GM12878 (cell line): ENCODE measurements at regions not wholly inside any gene's neighbourhood (a gene's known extent, or its start where the extent isn't known, plus 50 kb on each side); places are given as distances from the start of the nearest gene placed in this dataset.
"Not testable (repeated sequence)": the region's sequence is repeated elsewhere in the genome, so short reads cannot be mapped to it uniquely, and the experiment has no call there.

Source experiments
- ATAC-seq: fragments of 200-7000 bp; cut with Tn5 transposase; 3 replicates; pipeline ENCODE4 v1.9.1; 2020; ENCODE audit warnings: mild to moderate bottlenecking, moderate library complexity
- BruUV-seq: library from RNA; stranded (reverse); fragments of 400-500 nt; replicated peaks from 2 replicates; lab custom pipeline; 2021; lab: Mats Ljungman, UMichigan
- CTCF ChIA-PET: fragments of 300-600 bp; sonication (Branson Sonifier 250); formaldehyde crosslinking; extraction: SDS; loops from one replicate; lab custom pipeline; 2021; ENCODE audit warnings: inconsistent platforms; lab: Yijun Ruan, JAX
- POLR2A ChIA-PET: fragments of 350-600 bp; formaldehyde crosslinking; extraction: SDS; loops from one replicate; lab custom pipeline; 2021; ENCODE audit warnings: inconsistent platforms; lab: Charles Lee
- RAD21 ChIA-PET: fragments of 300-600 bp; sonication (Branson Sonifier 250); formaldehyde crosslinking; loops from one replicate; lab custom pipeline; 2023; ENCODE audit warnings: antibody characterized with exemption; ENCODE audit not compliant: unreplicated experiment; lab: Charles Lee
- SMC1A ChIA-PET: fragments of 300-600 bp; sonication (Branson Sonifier 250); formaldehyde crosslinking; loops from one replicate; lab custom pipeline; 2023; ENCODE audit not compliant: unreplicated experiment, uncharacterized antibody; lab: Charles Lee
- DNase-seq: peaks from one replicate; pipeline ENCODE4 v3.0.0-alpha.2; 2011; ENCODE audit warnings: low read depth, low spot score
- FAIRE-seq: peaks from 3 replicates; lab custom pipeline; 2011; peaks lifted over from hg19 to GRCh38; lab: Jason Lieb, UNC
- H2AFZ ChIP-seq: 2 replicates; pipeline ENCODE4 v1.6.0; 2011; ENCODE audit warnings: low read depth, low read length, control low read depth; ENCODE audit not compliant: control insufficient read depth
- H3K27ac ChIP-seq: 2 replicates; pipeline ENCODE4 v1.5.1; 2011; ENCODE audit warnings: control low read depth; ENCODE audit not compliant: control insufficient read depth, insufficient read depth
- H3K27me3 ChIP-seq, 2 experiments: replicated peaks in 1 of 2; 2 replicates each; pipeline versions ENCODE4 v1.6.0 to v1.6.1; 2011; ENCODE audit warnings: low read length in 1 of 2; ENCODE audit not compliant: control insufficient read depth in 2 of 2, insufficient read depth in 2 of 2
- H3K36me3 ChIP-seq, 2 experiments: 2 replicates each; pipeline ENCODE4 v1.5.1; 2011; ENCODE audit warnings: low read length in 1 of 2; ENCODE audit not compliant: control insufficient read depth in 2 of 2, insufficient read depth in 2 of 2
- H3K4me1 ChIP-seq: 2 replicates; pipeline ENCODE4 v1.6.1; 2011; ENCODE audit warnings: mild to moderate bottlenecking, low read length, moderate library complexity, mixed read lengths; ENCODE audit not compliant: control insufficient read depth, insufficient read depth
- H3K4me2 ChIP-seq: 2 replicates; pipeline ENCODE4 v1.6.0; 2011; ENCODE audit warnings: control low read depth; ENCODE audit not compliant: control insufficient read depth, insufficient read depth
- H3K4me3 ChIP-seq: fragments of 200-600 bp; sonication (generic); 2 replicates; pipeline ENCODE4 v1.5.1; 2016
- H3K79me2 ChIP-seq: 2 replicates; pipeline ENCODE4 v1.6.0; 2011; ENCODE audit warnings: low read length; ENCODE audit not compliant: control insufficient read depth, insufficient read depth
- H3K9ac ChIP-seq: 2 replicates; pipeline ENCODE4 v1.8.0; 2011; ENCODE audit warnings: low read length, control low read depth, mixed read lengths; ENCODE audit not compliant: control insufficient read depth, insufficient read depth
- H3K9me3 ChIP-seq: replicated peaks from 3 replicates; pipeline ENCODE4 v1.5.1; 2011; ENCODE audit warnings: mild to moderate bottlenecking, low read length; ENCODE audit not compliant: control insufficient read depth, insufficient read depth
- H4K20me1 ChIP-seq: 2 replicates; pipeline ENCODE4 v1.6.0; 2011; ENCODE audit not compliant: control insufficient read depth, insufficient read depth
- SMARCA5 ChIP-seq: fragments of 450-650 bp; IDR thresholded peaks from 2 replicates; pipeline ENCODE4 v1.6.1; 2017; ENCODE audit warnings: mild to moderate bottlenecking
- WGBS: methylation state at CpG from one replicate; pipeline ENCODE4 v1.1.6; 2016; ENCODE audit warnings: low lambda C conversion rate; ENCODE audit not compliant: insufficient replicate concordance, insufficient coverage; ENCODE audit errors: missing lambda C conversion rate; 5-methylcytosine and 5-hydroxymethylcytosine counted together
- in situ Hi-C: fragments of 300-500 bp; cut with MboI; formaldehyde crosslinking; loops from 9 replicates; pipeline ENCODE4 v1.14.3; 2018; ENCODE audit warnings: mixed read lengths
- intact Hi-C: fragments of 100-400 bp; cut with micrococcal nuclease; formaldehyde crosslinking; loops from one replicate; pipeline ENCODE4 v1.14.2; 2022; ENCODE audit not compliant: unreplicated experiment

DNA sequence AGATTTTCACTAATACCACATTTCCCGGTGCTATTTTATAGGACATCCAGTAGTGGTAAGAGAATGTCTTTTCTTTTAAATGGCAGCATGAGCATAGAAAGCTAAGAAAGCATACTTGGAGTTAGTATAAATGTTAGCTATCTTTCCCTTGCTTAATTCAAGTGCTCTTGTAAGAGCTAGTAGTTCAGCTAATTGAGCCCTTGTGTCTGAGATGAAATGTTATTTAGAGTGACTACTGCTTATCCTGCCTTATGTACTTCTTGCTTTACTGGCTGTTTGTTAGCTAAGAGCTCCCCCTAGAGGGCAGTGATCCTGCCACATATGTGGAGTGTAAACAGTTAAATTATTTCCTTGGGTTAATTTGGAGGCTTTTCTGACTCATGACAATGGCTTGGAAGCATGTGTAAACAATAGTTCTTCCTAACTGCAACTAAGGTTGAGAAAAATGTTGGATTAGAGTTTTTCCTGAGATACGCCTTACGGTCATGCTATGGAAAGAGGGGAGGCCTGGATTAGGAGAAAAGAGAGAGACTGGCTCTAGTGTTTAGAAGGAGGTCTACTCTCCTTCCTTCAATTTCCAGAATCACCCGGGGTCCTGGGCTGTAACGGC, 162.5 kb upstream of the TGIF2LX start:
- H3K36me3 ChIP-seq, H3K9me3 ChIP-seq, intact Hi-C loops, RAD21 ChIA-PET, CTCF ChIA-PET, H3K27ac ChIP-seq, H3K27me3 ChIP-seq, H2AFZ ChIP-seq, in situ Hi-C loops, POLR2A ChIA-PET, FAIRE-seq, H3K4me1 ChIP-seq, H4K20me1 ChIP-seq, H3K79me2 ChIP-seq, H3K4me2 ChIP-seq, BruUV-seq, H3K9ac ChIP-seq, H3K4me3 ChIP-seq, DNase-seq: not testable (repeated sequence)
- TF ChIP-seq SMARCA5, result peak; percentile 73; the same call in 1 of the 2 replicates
- 55% methylated on average over 5 of the region's 5 CpGs for WGBS
- ATAC-seq, result peak; percentile 37; the same call in 2 of the 3 replicates
- SMC1A ChIA-PET, result interaction anchor here (1.4 kb wide), 1 partner anchor 1623 kb away, joined by 3 read pairs; no protein-coding TSS in a partner anchor

DNA sequence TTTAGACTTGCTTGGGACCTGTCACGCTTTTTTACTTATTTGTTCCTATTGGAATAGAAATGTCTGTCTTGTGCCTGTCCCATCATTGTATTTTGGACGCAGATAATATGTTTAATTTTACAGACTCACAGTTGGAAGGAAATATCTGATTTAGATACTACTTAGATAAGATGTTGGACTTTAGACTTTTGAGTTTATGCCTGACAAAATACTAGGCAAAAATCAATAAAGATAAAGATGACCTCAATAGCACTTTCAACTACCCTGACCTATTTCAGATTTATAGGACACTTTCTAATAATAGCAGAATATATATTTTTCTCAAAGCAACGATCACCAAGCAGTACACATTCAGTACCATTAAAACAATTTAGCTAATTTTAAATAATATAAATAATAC, 150.1 kb upstream of the TGIF2LX start:
- 12% methylated on average over 3 of the region's 3 CpGs for WGBS
- H3K4me1 ChIP-seq, in situ Hi-C loops, POLR2A ChIA-PET, intact Hi-C loops, H4K20me1 ChIP-seq, FAIRE-seq, ATAC-seq, H3K4me2 ChIP-seq, H3K27ac ChIP-seq, BruUV-seq, H3K36me3 ChIP-seq, H3K9me3 ChIP-seq, H3K4me3 ChIP-seq, SMC1A ChIA-PET, H3K79me2 ChIP-seq, DNase-seq, H2AFZ ChIP-seq, H3K9ac ChIP-seq, CTCF ChIA-PET, RAD21 ChIA-PET, H3K27me3 ChIP-seq: not testable (repeated sequence)

DNA sequence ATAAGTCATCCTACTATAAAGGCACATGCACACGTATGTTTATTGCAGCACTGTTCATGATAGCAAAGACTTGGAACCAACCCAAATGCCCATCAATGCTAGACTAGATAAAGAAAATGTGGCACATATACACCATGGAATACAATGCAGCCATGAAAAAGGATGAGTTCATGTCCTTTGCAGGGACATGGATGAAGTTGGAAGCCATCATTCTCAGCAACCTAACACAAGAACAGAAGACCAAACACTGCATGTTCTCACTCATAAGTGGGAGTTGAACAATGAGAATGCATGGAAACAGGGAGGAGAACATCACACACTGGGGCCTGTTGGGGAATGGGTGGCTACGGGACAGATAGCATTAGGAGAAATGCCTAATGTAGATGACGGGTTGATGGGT, 110.3 kb upstream of the TGIF2LX start:
- H3K79me2 ChIP-seq, in situ Hi-C loops, intact Hi-C loops, POLR2A ChIA-PET, H3K4me2 ChIP-seq, H3K9ac ChIP-seq, RAD21 ChIA-PET, H3K9me3 ChIP-seq, BruUV-seq, H3K4me1 ChIP-seq, SMC1A ChIA-PET, ATAC-seq, CTCF ChIA-PET, H3K27me3 ChIP-seq, H3K4me3 ChIP-seq, H3K36me3 ChIP-seq, FAIRE-seq, H4K20me1 ChIP-seq, H2AFZ ChIP-seq, DNase-seq, H3K27ac ChIP-seq: not testable (repeated sequence)
- 14% methylated on average over 3 of the region's 3 CpGs for WGBS

DNA sequence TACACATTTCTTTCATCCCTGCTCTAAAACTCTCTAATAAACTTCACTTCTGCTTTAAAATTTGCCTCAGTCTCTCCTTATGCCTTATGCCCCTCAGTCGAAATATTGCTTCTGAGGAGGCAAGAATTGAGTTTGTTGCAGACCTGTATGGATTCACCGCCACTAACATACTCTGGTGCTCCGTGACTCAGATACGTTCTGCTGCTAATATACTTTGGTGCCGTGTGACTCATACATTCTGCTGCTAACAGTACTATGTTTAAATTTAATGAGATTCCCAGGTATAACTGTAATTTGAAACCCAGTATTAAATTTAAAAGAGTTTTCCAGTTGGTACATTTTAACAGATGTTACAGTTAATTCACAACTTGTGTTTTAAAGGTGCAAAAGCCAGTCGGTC, 82.0 kb upstream of the TGIF2LX start:
- H2AFZ ChIP-seq, H3K79me2 ChIP-seq, in situ Hi-C loops, H3K4me1 ChIP-seq, H3K4me3 ChIP-seq, H3K27ac ChIP-seq, FAIRE-seq, DNase-seq, CTCF ChIA-PET, H3K9me3 ChIP-seq, intact Hi-C loops, H3K4me2 ChIP-seq, POLR2A ChIA-PET, H3K36me3 ChIP-seq, BruUV-seq, SMC1A ChIA-PET, RAD21 ChIA-PET, ATAC-seq, H3K27me3 ChIP-seq, H4K20me1 ChIP-seq, H3K9ac ChIP-seq: not testable (repeated sequence)
- WGBS, result 50% methylated on average over 6 of the region's 6 CpGs
